Effector memory CD4-positive, alpha-beta T cell (primary cell): ENCODE measurements at regions not wholly inside any gene's neighbourhood (a gene's known extent, or its start where the extent isn't known, plus 50 kb on each side); places are given as distances from the start of the nearest gene placed in this dataset.

Experiments used
- DNase-seq, 3 donors: peaks; one replicate each; pipeline ENCODE4 v3.0.0-alpha.2; 2020
- H3K27ac ChIP-seq: 2 replicates; pipeline ENCODE4 v1.7.0; 2013; ENCODE audit warnings: mild to moderate bottlenecking, low read length, moderate library complexity; ENCODE audit not compliant: insufficient read depth, poor library complexity, severe bottlenecking
- H3K27me3 ChIP-seq: replicated peaks from 2 replicates; pipeline ENCODE4 v1.7.0; 2013; ENCODE audit warnings: mild to moderate bottlenecking, low read length; ENCODE audit not compliant: insufficient read depth, control insufficient read depth, poor library complexity, severe bottlenecking
- H3K36me3 ChIP-seq: 2 replicates; pipeline ENCODE4 v1.7.0; 2013; ENCODE audit warnings: mild to moderate bottlenecking, low read length, moderate library complexity; ENCODE audit not compliant: control insufficient read depth, insufficient read depth
- H3K4me1 ChIP-seq: 2 replicates; pipeline ENCODE4 v1.7.0; 2013; ENCODE audit warnings: low read length, mild to moderate bottlenecking; ENCODE audit not compliant: control insufficient read depth, insufficient read depth, poor library complexity, severe bottlenecking
- H3K4me3 ChIP-seq: 2 replicates; pipeline ENCODE4 v1.7.0; 2013; ENCODE audit warnings: low read length, low read depth, mild to moderate bottlenecking; ENCODE audit not compliant: insufficient read depth, poor library complexity, severe bottlenecking
- H3K9me3 ChIP-seq: 2 replicates; pipeline ENCODE4 v1.7.0; 2013; ENCODE audit warnings: mild to moderate bottlenecking, low read length, moderate library complexity; ENCODE audit not compliant: control insufficient read depth

DNA sequence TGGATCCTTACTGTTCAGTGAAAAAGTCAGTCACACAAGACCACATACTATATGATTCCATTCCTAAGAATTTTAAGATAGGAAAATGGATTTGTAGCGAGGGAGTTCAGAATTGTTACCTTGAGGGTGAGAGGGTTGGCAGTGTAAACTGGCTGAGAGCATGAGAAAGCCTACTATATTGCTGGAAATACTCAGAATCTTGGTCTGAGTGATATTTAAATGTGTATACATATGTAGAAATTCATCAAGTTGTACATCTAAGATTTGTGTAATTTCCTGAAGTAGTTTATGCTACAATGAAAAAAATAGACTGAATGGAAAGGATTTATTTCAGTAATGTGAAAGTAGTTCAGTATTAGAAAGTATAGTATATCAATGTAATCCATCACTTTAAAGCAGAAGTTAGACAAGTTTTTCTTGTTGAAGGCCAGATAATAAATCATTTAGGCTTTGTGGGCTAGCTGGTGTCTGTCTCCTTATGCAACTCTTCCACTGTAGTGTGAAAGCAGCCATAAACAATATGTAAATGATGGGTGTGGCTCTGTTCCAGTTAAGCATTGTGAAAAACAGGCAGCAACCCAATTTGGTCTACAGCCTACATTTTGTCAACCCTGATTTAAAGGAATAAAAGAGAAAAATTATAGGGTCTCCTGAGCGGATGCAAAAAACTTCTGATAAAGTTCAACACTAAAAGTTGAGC, 127.2 kb upstream of the THY1 start:
- no peak overlapping the region for H3K27ac ChIP-seq
- H3K9me3 ChIP-seq = no peaks in the 10 kb centered on the region
- H3K4me1 ChIP-seq = no peaks in the 10 kb centered on the region
- H3K36me3 ChIP-seq = no peaks in the 10 kb centered on the region
- DNase-seq = no peak
- no peaks in the 10 kb centered on the region for H3K27me3 ChIP-seq
- H3K4me3 ChIP-seq = no peak overlapping the region

- Histone ChIP-seq H3K9me3 (no peaks in the 10 kb centered on the region), H3K36me3 (no peaks in the 10 kb centered on the region), H3K4me1 (no peaks in the 10 kb centered on the region), H3K27me3 (no peaks in the 10 kb centered on the region), H3K27ac (no peak overlapping the region), H3K4me3 (no peak overlapping the region)
- no peak for DNase-seq
These were observed 124.5 kb upstream of the THY1 start for GRCh38 chr11:119547511-119547910.

- Histone ChIP-seq H3K27ac (no peak overlapping the region), H3K9me3 (no peaks in the 10 kb centered on the region), H3K36me3 (no peaks in the 10 kb centered on the region), H3K4me3 (no peak overlapping the region), H3K4me1 (no peaks in the 10 kb centered on the region), H3K27me3 (no peaks in the 10 kb centered on the region)
- DNase-seq = no peak
These were observed 123.3 kb upstream of the THY1 start for GRCh38 chr11:119545978-119546915.

- Histone ChIP-seq H3K36me3 (no peaks in the 10 kb centered on the region), H3K27me3 (no peaks in the 10 kb centered on the region), H3K27ac (no peak overlapping the region), H3K4me3 (no peak overlapping the region), H3K4me1 (no peaks in the 10 kb centered on the region), H3K9me3 (no peaks in the 10 kb centered on the region)
- no peak for DNase-seq
These were observed 117.6 kb upstream of the THY1 start for GRCh38 chr11:119540370-119541125.

DNA sequence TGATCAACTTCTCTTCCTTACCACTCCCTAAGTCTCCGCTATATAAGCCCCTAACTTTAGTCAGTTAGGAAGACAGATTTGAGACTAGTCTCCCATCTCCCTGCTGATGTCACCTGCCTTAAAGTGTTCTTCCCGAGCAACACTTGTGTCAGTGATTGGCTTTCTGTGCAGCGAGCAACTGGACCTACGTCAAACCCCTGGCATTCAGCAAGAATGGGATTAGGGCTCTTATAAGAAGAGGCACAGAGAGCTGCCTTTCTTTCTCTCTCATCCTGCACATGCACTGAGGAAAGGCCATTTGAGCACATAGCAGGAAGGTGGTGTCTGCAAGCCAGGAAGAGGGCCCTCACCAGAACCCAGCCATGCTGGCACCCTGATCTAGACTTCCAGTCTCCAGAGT, 116.6 kb upstream of the THY1 start:
- Histone ChIP-seq H3K27me3 (no peaks in the 10 kb centered on the region), H3K36me3 (no peaks in the 10 kb centered on the region), H3K9me3 (no peaks in the 10 kb centered on the region), H3K27ac (no peak overlapping the region), H3K4me3 (no peak overlapping the region), H3K4me1 (no peaks in the 10 kb centered on the region)
- no peak for DNase-seq

DNA sequence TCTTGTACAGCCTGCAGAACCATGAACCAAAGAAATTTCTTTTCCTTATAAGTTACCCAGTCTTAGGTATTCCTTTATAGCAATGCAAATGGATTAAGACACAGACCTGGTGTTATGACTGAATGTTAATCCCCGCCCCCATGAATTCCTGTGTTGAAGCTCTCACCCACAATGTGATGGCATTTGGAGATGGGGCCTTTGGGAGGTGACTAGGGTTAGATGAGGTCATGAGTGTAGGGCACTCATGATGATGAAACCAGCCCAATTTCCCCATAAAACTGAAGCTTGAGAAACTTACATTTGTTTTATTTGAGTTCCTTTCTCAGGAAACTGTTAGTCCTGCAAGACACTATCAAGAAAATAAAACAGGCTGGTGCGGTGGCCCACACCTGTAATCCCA, 115.8 kb upstream of the THY1 start:
- Histone ChIP-seq H3K4me3 (no peak overlapping the region), H3K27me3 (no peaks in the 10 kb centered on the region), H3K9me3 (no peaks in the 10 kb centered on the region), H3K27ac (no peak overlapping the region), H3K36me3 (no peaks in the 10 kb centered on the region), H3K4me1 (peaks cover 3% of the 10 kb centered on the region)
- no peak for DNase-seq

GRCh38 chr11:119537306-119538253, 114.6 kb upstream of the THY1 start:
- Histone ChIP-seq H3K9me3 (no peaks in the 10 kb centered on the region), H3K4me1 (peaks cover 3% of the 10 kb centered on the region)

GRCh38 chr11:119536801-119537200, 113.8 kb upstream of the THY1 start:
- H3K4me1 ChIP-seq = peaks cover 3% of the 10 kb centered on the region
- no peaks in the 10 kb centered on the region for H3K9me3 ChIP-seq
- no peaks in the 10 kb centered on the region for H3K36me3 ChIP-seq
- DNase-seq = no peak
- no peak overlapping the region for H3K4me3 ChIP-seq
- no peak overlapping the region for H3K27ac ChIP-seq
- H3K27me3 ChIP-seq = no peaks in the 10 kb centered on the region

More at GRCh38 chr11:119537306-119538253, 114.6 kb upstream of the THY1 start:
- no peak for DNase-seq
- Histone ChIP-seq H3K27ac (no peak overlapping the region), H3K36me3 (no peaks in the 10 kb centered on the region), H3K4me3 (no peak overlapping the region), H3K27me3 (no peaks in the 10 kb centered on the region)
